CD14-positive monocyte (primary cell): ENCODE measurements at regions not wholly inside any gene's neighbourhood (a gene's known extent, or its start where the extent isn't known, plus 50 kb on each side); places are given as distances from the start of the nearest gene placed in this dataset.

Experiments used
- DNase-seq, 3 donors: peaks; one replicate each; pipeline ENCODE4 v3.0.0-alpha.2; 2011 to 2022
- H2AFZ ChIP-seq: 2 replicates; pipeline ENCODE4 v1.6.0; 2012; ENCODE audit warnings: mild to moderate bottlenecking, low read depth, low read length, inconsistent platforms; ENCODE audit not compliant: insufficient read depth, poor library complexity, severe bottlenecking
- H3K27ac ChIP-seq, 2 donors: 1 replicate in 1 of 2; 2 replicates in 1 of 2; pipeline ENCODE4 v1.5.1; 2012 to 2013; ENCODE audit warnings: low read length in 2 of 2, control low read depth in 1 of 2, inconsistent platforms in 1 of 2, low read depth in 1 of 2, mild to moderate bottlenecking in 1 of 2
- H3K27me3 ChIP-seq, 2 donors: one replicate each; pipeline versions ENCODE4 v1.6.0 to v1.6.1; 2011 to 2013; ENCODE audit warnings: low read length in 2 of 2; ENCODE audit not compliant: control insufficient read depth in 2 of 2, insufficient read depth in 2 of 2
- H3K36me3 ChIP-seq, 2 donors: replicated peaks in 1 of 2; 1 replicate in 1 of 2; 2 replicates in 1 of 2; pipeline versions ENCODE4 v1.5.1 to v1.6.1; 2012 to 2013; ENCODE audit warnings: low read length in 2 of 2, control low read depth in 1 of 2, inconsistent platforms in 1 of 2, mild to moderate bottlenecking in 1 of 2; ENCODE audit not compliant: insufficient read depth in 2 of 2, control insufficient read depth in 1 of 2
- H3K4me1 ChIP-seq, 2 donors: 1 replicate in 1 of 2; 2 replicates in 1 of 2; pipeline versions ENCODE4 v1.5.1 to v1.6.1; 2012 to 2013; ENCODE audit warnings: low read length in 2 of 2, control low read depth in 1 of 2, inconsistent platforms in 1 of 2, mild to moderate bottlenecking in 1 of 2, moderate library complexity in 1 of 2; ENCODE audit not compliant: insufficient read depth in 2 of 2, control insufficient read depth in 1 of 2
- H3K4me2 ChIP-seq: replicated peaks from 2 replicates; pipeline ENCODE3; 2012; ENCODE audit warnings: low read length, moderate library complexity, mild to moderate bottlenecking; ENCODE audit not compliant: poor library complexity, severe bottlenecking; ENCODE audit errors: extremely low read depth
- H3K4me3 ChIP-seq, 3 experiments: fragments of 200-600 bp in 1 of 3; sonication (generic) in 1 of 3; replicated peaks in 1 of 3; 1 replicate in 2 of 3; 2 replicates in 1 of 3; pipeline ENCODE4 v1.5.1; 2011 to 2013; ENCODE audit warnings: low read length in 3 of 3, mild to moderate bottlenecking in 3 of 3, control low read depth in 2 of 3, low read depth in 2 of 3, inconsistent platforms in 1 of 3, moderate library complexity in 1 of 3
- H3K79me2 ChIP-seq: 2 replicates; pipeline ENCODE4 v1.6.0; 2012; ENCODE audit warnings: mild to moderate bottlenecking, control low read depth, inconsistent platforms, low read length, moderate library complexity; ENCODE audit not compliant: insufficient read depth
- H3K9ac ChIP-seq: 2 replicates; pipeline ENCODE4 v1.6.0; 2017; ENCODE audit warnings: low read length, mild to moderate bottlenecking; ENCODE audit not compliant: insufficient read depth, poor library complexity, severe bottlenecking
- H3K9me3 ChIP-seq, 2 donors: replicated peaks in 1 of 2; 1 replicate in 1 of 2; 2 replicates in 1 of 2; pipeline versions ENCODE4 v1.5.1 to v1.6.1; 2012 to 2013; ENCODE audit warnings: low read length in 2 of 2, control low read depth in 1 of 2; ENCODE audit not compliant: control insufficient read depth in 1 of 2, insufficient read depth in 1 of 2
- H4K20me1 ChIP-seq: 2 replicates; pipeline ENCODE4 v1.6.0; 2012; ENCODE audit warnings: mild to moderate bottlenecking, low read length, control low read depth, moderate library complexity; ENCODE audit not compliant: insufficient read depth
- H3K27ac Mint-ChIP-seq, 7 donors: one replicate each; pipeline ENCODE4 v1.8.0; 2020; ENCODE audit warnings: mild to moderate bottlenecking in 7 of 7, mixed read lengths in 7 of 7, moderate library complexity in 6 of 7, inconsistent platforms in 2 of 7
- H3K27me3 Mint-ChIP-seq, 3 donors: one replicate each; pipeline ENCODE4 v1.8.0; 2021 to 2022; ENCODE audit warnings: low read depth in 3 of 3, mild to moderate bottlenecking in 3 of 3, mixed read lengths in 3 of 3, moderate library complexity in 3 of 3, inconsistent platforms in 1 of 3
- H3K36me3 Mint-ChIP-seq, 2 donors: one replicate each; pipeline ENCODE4 v1.8.0; 2020; ENCODE audit warnings: mixed read lengths in 2 of 2, inconsistent platforms in 1 of 2, mild to moderate bottlenecking in 1 of 2
- H3K4me1 Mint-ChIP-seq: one replicate; pipeline ENCODE4 v1.8.0; 2020; ENCODE audit warnings: mild to moderate bottlenecking, mixed read lengths
- H3K4me3 Mint-ChIP-seq, 2 donors: one replicate each; pipeline ENCODE4 v1.8.0; 2020; ENCODE audit warnings: mild to moderate bottlenecking in 2 of 2, mixed read lengths in 2 of 2, moderate library complexity in 1 of 2
- H3K9me3 Mint-ChIP-seq, 7 donors: one replicate each; pipeline ENCODE4 v1.8.0; 2020 to 2022; ENCODE audit warnings: mixed read lengths in 7 of 7, mild to moderate bottlenecking in 6 of 7, moderate library complexity in 6 of 7, inconsistent platforms in 2 of 7
- CTCF ChIP-seq: fragments of 200-600 bp; IDR thresholded peaks from one replicate; pipeline ENCODE4 v1.8.0; 2022; ENCODE audit warnings: antibody characterized with exemption, mild to moderate bottlenecking
- WGBS: methylation state at CpG from one replicate; pipeline ENCODE4 v1.1.5; 2013; ENCODE audit warnings: missing lambda C conversion rate; ENCODE audit not compliant: insufficient coverage; 5-methylcytosine and 5-hydroxymethylcytosine counted together
- intact Hi-C, 2 donors: fragments of 100-400 bp; cut with micrococcal nuclease; formaldehyde crosslinking; loops; one replicate each; pipeline versions ENCODE4 v1.15.0 to v1.15.1; 2023

- no peaks in the 10 kb centered on the region for H3K36me3 Mint-ChIP-seq
- no peak overlapping the region for H3K4me3 Mint-ChIP-seq
- no peaks in the 10 kb centered on the region for H4K20me1 ChIP-seq
- peaks cover 0 to 6% (median under 1%) of the 10 kb centered on the region in 7 donors for H3K9me3 Mint-ChIP-seq
- no peaks in the 10 kb centered on the region for H3K36me3 ChIP-seq
- no peaks in the 10 kb centered on the region for H3K4me1 Mint-ChIP-seq
- no peaks in the 10 kb centered on the region for H3K4me1 ChIP-seq
- 33% methylated on average over 1 of the region's 1 CpG for WGBS
- H3K79me2 ChIP-seq = no peaks in the 10 kb centered on the region
- no peak for DNase-seq
- H3K9me3 ChIP-seq = peaks cover 0 to 6% of the 10 kb centered on the region in 2 donors
- no peak overlapping the region for H3K27ac Mint-ChIP-seq
- H3K4me3 ChIP-seq = no peak overlapping the region
- peaks cover 1 to 4% (median 2%) of the 10 kb centered on the region in 3 donors for H3K27me3 Mint-ChIP-seq
- intact Hi-C loops = no loop called here
- H3K27ac ChIP-seq = no peak overlapping the region
- no peak overlapping the region for H3K4me2 ChIP-seq
- TF ChIP-seq CTCF = no peak
- H3K9ac ChIP-seq = no peak overlapping the region
- H2AFZ ChIP-seq = no peak overlapping the region
- H3K27me3 ChIP-seq = no peaks in the 10 kb centered on the region
These were observed 164.1 kb downstream of the LSM5 start for GRCh38 chr7:32326078-32326477.

GRCh38 chr7:32323712-32324111 lies 166.5 kb downstream of the LSM5 start:
- no peak overlapping the region for H2AFZ ChIP-seq
- H3K27ac ChIP-seq = no peak overlapping the region
- H3K4me3 ChIP-seq = no peak overlapping the region
- Mint-ChIP-seq H3K36me3 (no peaks in the 10 kb centered on the region), H3K9me3 (peaks cover 0 to 6% (median 0%) of the 10 kb centered on the region in 7 donors), H3K4me1 (no peaks in the 10 kb centered on the region), H3K4me3 (no peak overlapping the region), H3K27ac (no peak overlapping the region), H3K27me3 (peaks cover 8 to 19% (median 9%) of the 10 kb centered on the region in 3 donors)
- TF ChIP-seq CTCF = no peak
- no peaks in the 10 kb centered on the region for H3K79me2 ChIP-seq
- no peaks in the 10 kb centered on the region for H4K20me1 ChIP-seq
- H3K36me3 ChIP-seq = no peaks in the 10 kb centered on the region
- no peak overlapping the region for H3K4me2 ChIP-seq
- no peak for DNase-seq
- no peak overlapping the region for H3K9ac ChIP-seq
- 100% methylated on average over 1 of the region's 3 CpGs for WGBS
- H3K9me3 ChIP-seq = no peaks in the 10 kb centered on the region
- peaks cover 0 to 9% of the 10 kb centered on the region in 2 donors for H3K27me3 ChIP-seq
- no peaks in the 10 kb centered on the region for H3K4me1 ChIP-seq
- intact Hi-C loops = no loop called here
